Kasumi-1 (cell line): ENCODE measurements at regions not wholly inside any gene's neighbourhood (a gene's known extent, or its start where the extent isn't known, plus 50 kb on each side); places are given as distances from the start of the nearest gene placed in this dataset.

Experiments
- DNase-seq, 2 experiments: peaks; one replicate each; lab custom pipeline; 2025; lab: John Stamatoyannopoulos, UW

DNA sequence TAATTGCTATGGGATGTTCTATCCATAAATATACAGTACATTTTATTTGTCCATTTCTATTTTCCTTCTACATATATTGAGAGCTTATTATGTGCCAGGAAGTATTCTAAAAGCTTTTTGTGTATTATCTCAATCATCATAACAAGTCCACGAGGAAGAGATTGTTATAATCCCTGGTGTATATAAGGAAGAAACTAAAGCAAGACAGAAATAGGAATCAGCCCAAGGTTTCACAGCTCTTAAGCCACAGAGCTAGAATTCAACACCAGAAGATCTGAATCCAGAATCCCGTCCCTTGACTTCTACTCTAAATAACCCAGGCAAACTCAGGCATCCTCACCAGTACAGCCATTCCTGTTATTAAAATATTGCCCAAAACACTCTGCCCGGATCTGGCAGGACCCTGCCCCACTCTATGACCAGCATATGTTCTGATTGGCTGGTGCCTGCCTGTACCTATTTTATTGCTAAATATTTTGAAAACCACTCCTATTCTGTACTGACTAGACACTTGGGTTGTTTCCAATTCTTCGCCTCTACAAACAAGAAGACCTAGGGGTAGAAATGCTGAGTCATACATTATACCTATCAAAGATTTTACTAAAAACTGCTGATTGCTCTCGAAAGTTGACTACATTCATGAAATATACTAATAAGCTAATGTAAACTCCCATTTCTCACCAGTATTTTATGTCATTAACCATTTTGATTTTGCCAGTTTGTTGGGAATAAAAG lies 297.4 kb downstream of the ENC1 start:
- no peak for DNase-seq

DNA sequence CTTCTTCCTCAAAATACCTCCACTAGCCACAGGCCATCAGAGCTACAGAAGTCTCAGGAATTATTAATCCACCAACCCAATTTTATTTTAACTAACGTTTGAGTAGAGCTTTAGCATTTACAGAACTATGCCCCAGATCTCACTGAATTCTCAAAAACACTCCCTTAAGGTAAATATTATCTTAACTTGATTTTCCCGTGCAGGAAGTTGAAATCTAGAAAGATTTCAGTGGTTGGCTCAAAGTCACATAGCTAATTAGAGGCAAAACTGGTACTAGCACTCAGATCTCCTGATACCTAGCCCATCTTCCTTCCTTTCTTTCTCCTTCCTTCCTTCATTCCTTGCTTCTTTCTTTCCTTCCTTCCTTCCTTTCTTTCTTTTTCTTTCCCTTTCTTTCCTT lies 298.3 kb downstream of the ENC1 start:
- no peak for DNase-seq

DNA sequence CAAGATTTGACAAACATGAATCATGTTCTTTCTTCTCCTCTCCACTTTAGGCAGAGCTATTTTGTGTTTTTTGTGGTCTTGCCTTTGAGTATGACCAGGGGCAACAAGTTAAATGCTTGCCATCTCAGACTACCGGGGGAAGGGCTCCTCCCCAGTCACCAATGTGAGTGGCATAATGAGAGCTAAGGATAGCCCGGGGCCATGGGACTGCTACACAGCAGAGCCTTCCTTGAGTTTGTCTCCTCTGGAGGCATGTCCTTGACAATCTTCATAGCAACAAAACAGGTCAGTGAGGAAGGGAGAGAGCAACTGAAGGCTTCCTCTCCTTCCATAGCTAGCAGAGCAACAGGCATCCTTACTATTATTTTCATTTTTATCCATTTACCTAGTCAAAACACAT lies 299.3 kb downstream of the ENC1 start:
- no peak for DNase-seq

DNA sequence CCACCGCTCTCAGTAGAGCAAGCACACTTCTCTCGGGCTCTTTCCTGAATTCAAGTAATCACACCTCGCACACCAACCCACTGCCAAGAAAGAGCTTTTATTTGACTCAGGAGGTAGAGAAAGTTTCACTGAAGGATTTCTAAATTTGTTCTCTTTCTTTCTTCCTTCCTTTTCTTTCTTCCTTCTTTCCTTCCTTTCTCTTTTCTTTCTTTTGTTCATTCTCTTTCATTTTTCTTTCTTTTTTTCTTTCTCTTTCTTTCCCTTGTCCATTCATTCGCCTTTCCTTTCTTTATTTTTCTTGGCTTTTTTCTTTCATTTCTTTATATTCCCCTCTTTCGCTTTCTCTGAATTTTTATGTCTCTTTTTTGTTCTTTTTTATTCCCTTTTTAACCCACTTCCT lies 300.1 kb downstream of the ENC1 start:
- DNase-seq: no peak

DNA sequence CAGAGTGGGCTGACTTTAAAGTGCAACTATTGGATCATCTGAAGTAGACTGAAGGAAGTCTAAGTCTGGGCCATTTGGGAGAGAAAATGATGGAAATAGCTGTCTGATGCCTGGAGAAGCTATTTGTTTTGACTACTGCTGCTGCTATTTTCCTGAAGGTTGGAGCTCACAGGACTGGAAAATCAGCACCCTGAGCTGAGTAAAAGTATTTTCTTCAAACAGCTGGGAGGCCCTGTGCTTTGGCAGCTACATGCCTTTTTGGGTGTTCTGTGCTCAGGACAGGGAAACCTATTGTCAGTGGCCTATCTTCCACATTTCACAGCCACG lies 302.6 kb downstream of the ENC1 start:
- DNase-seq: no peak

DNA sequence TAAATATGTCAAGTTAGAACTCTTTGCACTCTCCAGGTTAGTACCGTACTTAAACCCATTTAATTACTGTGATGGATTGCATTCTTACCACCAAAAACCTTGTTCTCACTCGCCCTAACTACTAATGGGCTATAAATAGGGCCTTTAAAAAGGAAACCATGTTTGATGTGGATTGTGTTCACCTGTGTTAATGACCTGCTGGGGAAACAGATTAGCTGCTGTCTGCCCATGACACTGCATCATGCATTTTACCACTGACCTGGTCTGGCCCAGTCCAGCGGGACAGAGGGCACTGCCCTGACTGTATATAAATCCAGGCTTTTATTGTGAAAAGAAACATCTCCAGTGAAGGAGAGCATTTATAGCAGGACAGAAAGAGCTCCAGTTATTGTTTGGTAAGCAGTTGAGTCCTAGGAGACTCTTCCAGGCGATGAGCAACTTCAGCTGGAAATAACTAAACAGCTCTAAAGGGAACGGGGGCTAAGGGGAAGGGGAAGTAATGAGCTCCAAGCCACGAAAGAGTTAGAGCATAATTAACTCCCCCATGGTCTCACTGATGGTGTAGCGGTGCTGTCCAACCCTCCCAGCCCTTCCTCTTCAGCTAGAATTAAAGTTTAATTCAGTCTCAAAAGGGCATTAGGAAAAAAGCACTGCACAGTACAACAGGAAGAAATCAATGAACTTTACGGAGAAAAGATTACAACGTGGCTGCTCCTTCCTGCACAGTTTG lies 303.1 kb downstream of the ENC1 start:
- DNase-seq: peak; percentile 52 to 54

DNA sequence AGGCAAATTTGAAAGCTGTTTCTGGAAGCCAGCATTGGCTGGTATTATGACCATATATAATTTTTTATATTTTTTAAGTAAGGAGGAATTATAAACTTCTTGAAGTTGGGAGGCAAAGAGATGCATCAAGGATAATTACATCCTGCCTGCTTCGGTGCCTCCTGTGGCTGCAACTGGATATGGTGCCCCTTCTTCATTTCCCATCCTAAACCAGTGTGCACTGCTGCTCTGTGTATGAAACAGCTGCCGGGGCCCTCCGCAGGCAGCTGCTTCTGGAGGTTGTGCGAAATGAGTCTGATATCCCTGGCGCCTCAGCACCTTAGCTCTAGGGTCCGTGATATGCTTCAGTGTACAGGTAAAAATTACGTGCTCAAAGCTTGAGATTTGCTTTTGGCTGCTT lies 304.2 kb downstream of the ENC1 start:
- DNase-seq: no peak

DNA sequence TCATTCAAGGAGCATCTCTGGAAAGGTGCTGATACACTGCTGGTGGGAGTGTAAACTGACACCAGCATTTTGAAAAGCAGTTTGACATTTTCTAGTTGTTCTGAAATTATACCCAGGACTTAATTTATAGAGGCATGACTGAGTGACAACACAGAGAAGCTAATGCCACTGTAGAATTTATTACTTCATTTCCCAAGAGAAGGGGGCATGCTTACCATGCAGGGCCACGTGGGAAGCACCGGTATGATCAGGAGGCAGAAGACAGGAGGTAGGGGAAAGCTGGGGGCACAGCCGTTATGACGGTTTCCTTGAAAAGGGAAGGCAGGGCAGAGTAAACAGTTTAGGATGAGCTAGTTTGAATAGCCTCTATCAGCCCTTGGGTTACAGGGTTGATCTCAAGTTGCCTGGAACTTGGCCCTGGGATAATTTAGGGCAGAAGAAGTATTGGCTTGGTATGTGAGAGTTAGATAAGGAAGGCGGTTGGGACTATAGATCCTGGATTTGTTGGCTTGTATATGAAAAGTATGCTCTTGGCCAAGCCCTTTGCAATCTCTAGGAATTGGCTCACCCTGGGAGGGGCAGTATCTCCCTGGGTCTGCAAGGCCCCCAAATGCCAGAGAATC lies 305.7 kb downstream of the ENC1 start:
- DNase-seq: no peak

DNA sequence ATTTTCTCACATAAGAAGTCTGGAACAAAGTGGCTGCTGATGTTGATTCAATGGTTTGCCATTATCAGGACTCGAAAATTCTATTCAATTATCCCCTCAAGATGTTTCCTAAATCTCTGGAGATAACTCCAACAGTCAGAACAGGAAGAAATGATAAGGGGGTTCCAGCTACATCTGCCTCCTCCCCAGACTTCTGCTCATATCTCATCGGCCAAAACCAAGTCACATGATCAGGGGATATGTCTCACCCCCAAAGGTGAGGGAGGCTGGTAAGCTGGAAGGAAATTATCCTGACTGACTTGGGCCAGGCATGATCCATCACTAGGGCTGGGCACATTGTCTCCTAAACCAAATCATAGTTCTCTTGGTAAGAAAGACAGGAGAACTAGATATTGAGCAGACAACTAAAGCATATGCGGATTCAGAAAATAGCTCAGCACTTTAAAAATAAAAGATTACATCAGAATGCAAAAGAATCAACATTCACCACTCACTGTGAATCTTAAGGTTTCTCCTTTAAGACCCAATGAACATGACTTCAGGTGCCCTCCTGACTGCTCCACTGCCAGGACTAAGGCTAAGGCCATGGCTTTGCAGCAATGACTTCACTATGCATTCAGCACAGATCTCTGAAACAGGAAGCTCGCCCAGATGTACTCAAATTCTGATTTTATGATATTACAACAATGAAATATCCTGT lies 306.3 kb downstream of the ENC1 start:
- no peak for DNase-seq

DNA sequence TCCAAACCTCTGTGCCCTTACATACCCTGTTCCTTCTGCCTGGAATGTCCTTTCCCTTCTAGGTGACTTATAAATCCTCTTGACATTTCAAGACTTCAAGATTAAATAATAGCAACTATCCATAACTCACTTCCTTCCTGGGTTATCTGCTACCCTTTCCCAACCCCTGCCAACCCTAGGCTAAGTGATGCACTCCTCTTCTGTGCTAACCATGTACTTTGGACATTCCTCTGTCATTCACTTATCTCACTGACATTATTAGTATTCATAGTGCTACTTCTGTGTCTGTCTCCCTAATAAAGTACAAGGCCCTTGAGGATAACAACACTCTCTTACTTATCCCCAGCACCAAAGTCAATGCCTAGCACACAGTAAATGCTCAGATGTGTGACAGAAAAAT lies 307.1 kb downstream of the ENC1 start:
- no peak for DNase-seq

DNA sequence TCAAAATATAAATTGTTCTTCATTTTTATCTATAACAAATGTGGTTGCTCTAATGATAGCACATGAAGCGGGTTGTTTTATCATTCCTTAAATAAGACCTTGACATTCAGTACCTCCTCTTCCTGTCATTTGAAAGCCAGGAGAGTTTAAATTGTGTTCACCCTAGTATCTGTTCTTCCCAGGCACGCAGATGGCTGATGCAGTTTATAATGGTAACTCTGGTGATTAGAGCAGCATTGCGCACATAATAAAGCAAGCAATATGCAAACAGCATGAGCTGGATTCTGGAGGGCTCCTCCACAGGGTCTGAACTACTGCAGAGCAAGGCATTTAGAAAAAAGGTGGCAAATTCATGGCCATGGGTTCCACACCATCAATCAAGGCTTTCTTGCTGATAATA lies 307.8 kb downstream of the ENC1 start:
- DNase-seq: no peak

DNA sequence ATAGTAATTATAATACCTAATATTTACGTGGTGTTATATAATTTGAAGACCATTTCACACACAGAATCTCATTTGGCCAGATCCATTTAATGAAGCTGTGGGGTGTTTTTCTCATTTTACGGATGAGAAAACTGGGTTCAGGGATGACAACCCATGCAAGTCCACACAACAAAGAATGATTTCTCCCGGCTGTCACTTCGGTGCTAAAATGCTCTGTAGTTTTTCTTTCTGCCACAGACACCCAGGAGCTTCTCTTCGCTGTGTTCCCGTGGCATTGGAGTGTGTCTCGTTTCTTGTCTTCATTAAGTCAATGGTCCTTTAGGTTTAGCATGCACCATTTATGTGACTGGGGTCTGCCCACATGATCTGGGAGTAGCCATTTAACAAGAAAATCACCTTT lies 308.5 kb downstream of the ENC1 start:
- no peak for DNase-seq

DNA sequence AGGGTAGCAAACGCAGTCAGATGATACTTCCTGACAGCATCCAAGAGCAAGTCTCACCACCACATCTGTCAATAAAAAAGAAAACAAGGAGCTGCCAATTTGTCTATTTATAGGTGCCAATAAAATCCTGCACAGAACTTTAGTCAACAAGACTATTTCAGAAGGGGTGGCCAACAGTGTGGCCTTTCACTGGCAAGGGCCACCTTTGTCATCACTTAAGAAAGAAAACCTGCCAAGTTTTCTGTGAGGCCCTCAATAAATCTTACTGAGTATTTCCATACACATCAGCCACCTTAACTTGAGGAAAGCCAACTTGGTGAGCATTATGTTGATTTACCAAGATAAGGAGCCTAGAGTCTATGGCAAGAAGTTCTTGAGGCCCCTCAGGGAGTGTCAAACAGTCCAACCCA lies 312.3 kb downstream of the ENC1 start:
- DNase-seq: no peak

DNA sequence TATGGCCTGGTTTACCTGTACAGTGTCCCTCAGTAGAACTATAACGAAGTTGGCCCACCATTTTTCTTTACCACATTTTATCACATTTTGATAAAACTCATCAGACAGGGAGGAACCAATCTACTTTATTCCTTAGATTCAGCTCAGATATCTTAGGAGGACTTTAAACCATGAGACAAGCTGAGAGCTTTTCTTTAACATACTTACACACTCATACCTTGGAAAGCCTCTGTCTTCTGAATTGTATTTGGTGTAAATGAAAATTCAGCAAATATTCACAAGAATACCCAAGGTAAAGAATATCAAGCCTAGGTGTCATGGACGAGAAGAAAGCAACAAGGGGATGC lies 313.2 kb downstream of the ENC1 start:
- no peak for DNase-seq

DNA sequence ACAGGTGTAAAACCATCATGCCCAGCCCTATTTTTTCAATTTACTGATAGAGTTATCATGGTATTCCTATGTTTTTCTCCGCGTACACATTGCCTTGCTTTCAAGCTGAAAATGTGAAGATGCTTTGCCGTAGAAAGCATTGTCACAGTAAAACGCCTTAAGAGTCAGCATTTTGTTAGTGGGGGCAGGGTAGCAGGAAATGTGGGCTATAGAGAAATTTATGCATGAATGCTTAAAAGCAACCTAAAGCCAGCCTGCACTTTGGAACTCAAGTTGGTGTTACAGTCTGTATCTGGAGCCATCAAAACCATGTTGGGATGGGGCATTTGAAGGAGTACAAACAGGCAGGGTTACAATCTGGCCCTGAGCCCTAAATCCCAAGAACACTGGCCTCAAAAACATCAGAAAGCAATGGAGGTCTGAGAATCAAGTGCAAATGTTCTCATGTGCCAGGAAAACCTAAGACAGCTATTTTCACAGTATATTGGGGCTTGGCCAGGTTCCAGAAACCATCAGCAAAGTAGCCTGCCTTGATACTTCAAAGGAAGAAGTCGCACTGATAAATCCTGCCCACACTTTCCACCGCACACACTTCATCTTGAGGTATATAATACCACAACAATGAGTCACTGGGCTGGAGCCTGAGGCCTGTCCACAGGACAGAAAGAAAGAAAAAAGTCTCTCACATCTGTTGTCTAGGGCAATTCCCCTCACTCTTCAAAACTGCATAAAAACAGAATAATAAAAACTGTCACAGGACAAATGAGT lies 313.8 kb downstream of the ENC1 start:
- DNase-seq: peak; percentile 53 to 55

DNA sequence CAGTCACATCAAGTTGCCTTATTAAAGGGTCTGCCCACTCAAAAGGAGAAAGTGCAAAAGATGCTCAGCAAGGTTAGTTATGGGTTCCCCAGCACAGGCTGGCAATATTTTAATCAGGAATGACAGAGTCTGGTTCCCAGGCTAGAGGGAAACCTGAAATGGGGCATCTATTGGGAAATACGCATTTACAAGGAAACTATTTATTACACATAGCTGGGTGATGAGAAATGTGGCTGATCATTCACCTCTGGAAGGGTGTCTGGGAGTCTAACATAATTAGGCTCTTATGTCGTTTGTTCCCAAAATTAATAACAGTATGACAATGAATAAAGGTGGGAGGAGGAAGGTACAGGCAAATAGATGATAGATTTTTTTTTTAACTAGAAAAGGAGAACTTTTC lies 314.7 kb downstream of the ENC1 start:
- no peak for DNase-seq

DNA sequence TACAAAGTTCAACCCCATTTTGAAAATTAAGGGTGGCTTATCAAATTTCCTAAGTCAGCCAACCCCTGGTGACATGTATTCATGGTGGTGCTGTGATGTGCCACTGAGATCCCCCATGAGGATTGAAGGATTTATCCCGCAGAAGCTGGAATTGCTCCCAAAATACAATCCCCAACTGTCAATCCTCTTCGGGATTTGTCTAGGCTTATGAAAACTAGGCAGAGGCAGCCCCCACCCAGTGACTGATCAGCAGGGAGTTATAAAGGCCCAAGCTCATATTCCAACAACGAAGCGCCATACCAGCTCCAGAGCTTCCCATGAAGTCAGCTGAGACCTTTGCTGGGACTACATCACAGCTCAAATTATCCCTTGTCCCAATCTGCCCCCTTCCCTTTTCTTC lies 316.0 kb downstream of the ENC1 start:
- no peak for DNase-seq

DNA sequence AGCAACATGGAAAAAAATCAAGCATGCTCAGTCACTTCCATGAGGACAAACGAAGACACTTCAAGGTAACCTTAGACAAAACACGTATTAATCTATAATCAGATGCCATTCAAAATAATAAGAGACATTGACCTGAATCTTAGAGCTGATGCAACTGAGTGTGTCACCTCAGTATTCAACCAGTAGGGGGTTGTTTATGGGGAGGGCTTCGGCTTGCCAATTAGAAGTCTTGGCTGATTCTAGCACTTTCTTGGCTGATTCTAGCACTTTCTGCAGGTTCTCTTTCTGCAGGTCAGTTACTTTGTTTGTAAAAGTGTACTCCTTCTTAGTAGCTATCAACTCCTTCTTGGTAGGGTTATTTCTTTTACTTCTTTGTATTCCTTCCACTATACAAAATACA lies 317.6 kb downstream of the ENC1 start:
- DNase-seq: no peak

DNA sequence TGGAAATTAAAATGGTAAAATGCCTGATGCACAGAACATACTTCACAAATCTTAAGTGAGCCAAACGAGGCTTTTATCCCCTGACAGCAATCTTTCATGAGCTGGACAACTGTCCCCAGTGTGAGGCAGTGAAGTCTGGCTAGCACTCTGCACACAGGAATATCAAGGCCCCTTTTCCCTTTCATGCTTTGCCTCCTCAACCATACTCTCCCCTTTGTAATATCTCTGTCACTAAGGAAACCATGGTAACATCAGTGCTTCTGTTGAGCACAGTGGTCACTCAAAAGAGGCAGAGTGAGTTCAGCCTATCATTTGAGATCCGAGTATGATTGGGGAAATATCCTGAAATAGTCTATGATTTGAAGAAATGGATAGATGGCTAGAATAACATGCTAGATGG lies 318.3 kb downstream of the ENC1 start:
- DNase-seq: no peak

DNA sequence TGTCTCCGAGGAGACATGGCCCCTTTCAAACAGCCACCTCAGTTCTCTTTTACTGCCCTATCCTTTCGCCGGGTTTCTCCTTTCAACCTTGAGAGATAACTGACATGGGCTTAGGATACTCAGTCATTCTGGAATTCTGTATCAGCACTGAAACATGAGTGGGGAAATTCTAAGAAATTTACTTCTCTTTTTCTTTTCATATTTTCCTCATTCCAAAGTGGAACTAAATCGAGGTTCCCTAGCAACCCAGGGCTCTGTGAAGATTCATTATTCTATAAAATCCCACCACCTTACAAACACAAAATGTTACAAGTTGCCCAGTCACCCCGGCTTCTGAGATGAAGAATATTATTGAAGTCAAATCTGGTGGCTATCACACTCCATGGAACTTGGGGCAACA lies 319.2 kb downstream of the ENC1 start:
- DNase-seq: no peak

DNA sequence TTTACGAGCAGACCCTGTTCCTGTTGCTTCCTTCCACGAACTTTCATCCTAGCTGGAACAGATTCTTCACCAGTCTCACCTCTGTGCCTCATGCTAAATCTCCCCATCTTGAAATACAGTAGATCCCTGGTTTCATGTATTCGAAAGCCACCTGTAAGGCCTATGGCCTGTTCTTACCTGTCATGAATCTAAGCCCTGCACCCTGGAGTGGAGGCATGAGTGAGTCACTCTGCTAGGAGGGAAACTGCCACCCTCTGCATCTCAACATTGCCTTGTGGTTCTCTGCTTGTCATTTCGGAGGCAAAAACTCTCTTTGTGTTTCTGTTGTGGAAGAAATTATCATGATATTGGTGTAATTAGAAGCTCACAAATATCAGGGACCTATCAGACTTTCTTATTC lies 320.0 kb downstream of the ENC1 start:
- no peak for DNase-seq

DNA sequence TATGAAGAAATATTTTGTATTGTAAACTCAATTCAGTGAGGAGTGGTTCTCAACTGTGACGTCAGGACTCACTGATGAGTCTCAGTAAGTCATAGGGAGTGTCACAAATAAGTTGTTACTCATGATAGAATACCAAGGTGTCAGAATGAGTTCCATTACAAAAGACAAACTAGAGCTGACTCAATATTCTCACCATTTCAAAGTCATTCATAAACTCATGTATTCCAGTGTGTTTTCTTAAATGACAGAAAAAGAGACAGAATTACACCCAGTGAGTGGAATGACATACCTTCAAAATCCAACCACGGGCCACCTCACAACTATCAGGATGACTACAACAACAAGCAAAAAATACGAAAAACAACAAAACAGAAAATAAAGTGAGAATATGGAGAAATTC lies 321.5 kb downstream of the ENC1 start:
- no peak for DNase-seq
